NOMO-1 treated with DMSO at 0.1 percent for 48 hours (cell line): ENCODE measurements at regions not wholly inside any gene's neighbourhood (a gene's known extent, or its start where the extent isn't known, plus 50 kb on each side); places are given as distances from the start of the nearest gene placed in this dataset.
"Not testable (repeated sequence)": the region's sequence is repeated elsewhere in the genome, so short reads cannot be mapped to it uniquely, and the experiment has no call there.

ENCODE experiments used
- DNase-seq: peaks from one replicate; lab custom pipeline; 2025; ENCODE audit not compliant: unreplicated experiment; lab: John Stamatoyannopoulos, UW

- DNase-seq = no peak
Measured at GRCh38 chr2:4900861-4901770, 791.1 kb upstream of the SOX11 start.

- DNase-seq = no peak
Measured at GRCh38 chr2:4903656-4904348, 788.4 kb upstream of the SOX11 start.

GRCh38 chr2:4908461-4908860 is 783.7 kb upstream of the SOX11 start:
- DNase-seq = no peak

GRCh38 chr2:4909346-4910009 is 782.7 kb upstream of the SOX11 start:
- no peak for DNase-seq

GRCh38 chr2:4914036-4914435 is 778.1 kb upstream of the SOX11 start:
- DNase-seq = no peak

GRCh38 chr2:4914551-4914950 is 777.6 kb upstream of the SOX11 start:
- DNase-seq = no peak

GRCh38 chr2:4915357-4915756 is 776.8 kb upstream of the SOX11 start:
- DNase-seq = no peak

- no peak for DNase-seq
Measured at GRCh38 chr2:4916094-4916493, 776.1 kb upstream of the SOX11 start.

GRCh38 chr2:4930704-4931103 is 761.5 kb upstream of the SOX11 start:
- no peak for DNase-seq

GRCh38 chr2:4931721-4932365 is 760.3 kb upstream of the SOX11 start:
- no peak for DNase-seq

GRCh38 chr2:4935291-4935690 is 756.9 kb upstream of the SOX11 start:
- DNase-seq = not testable (repeated sequence)

GRCh38 chr2:4937550-4937949 is 754.6 kb upstream of the SOX11 start:
- DNase-seq = no peak

GRCh38 chr2:4938206-4938605 is 754.0 kb upstream of the SOX11 start:
- DNase-seq = no peak

- no peak for DNase-seq
Measured at GRCh38 chr2:4942441-4942840, 749.7 kb upstream of the SOX11 start.

- no peak for DNase-seq
Measured at GRCh38 chr2:4947911-4948310, 744.3 kb upstream of the SOX11 start.

GRCh38 chr2:4951368-4951767 is 740.8 kb upstream of the SOX11 start:
- no peak for DNase-seq

- DNase-seq = no peak
Measured at GRCh38 chr2:4959219-4959618, 733.0 kb upstream of the SOX11 start.

GRCh38 chr2:4962419-4962818 is 729.8 kb upstream of the SOX11 start:
- no peak for DNase-seq

- DNase-seq = no peak
Measured at GRCh38 chr2:4963106-4963505, 729.1 kb upstream of the SOX11 start.

GRCh38 chr2:4964001-4964540 is 728.1 kb upstream of the SOX11 start:
- no peak for DNase-seq

GRCh38 chr2:4964579-4964978 is 727.6 kb upstream of the SOX11 start:
- no peak for DNase-seq
